Stimulated activated CD4-positive, alpha-beta T cell treated with anti-CD3 and anti-CD28 coated beads, Interleukin-15, amount 100 ng/mL, for 1 hour (primary cell): ENCODE measurements at regions not wholly inside any gene's neighbourhood (a gene's known extent, or its start where the extent isn't known, plus 50 kb on each side); places are given as distances from the start of the nearest gene placed in this dataset.

ENCODE experiments used
- DNase-seq, 2 donors: peaks; one replicate each; pipeline ENCODE4 v3.0.0-alpha.2; 2020; ENCODE audit warnings: low read depth in 1 of 2, low spot score in 1 of 2

GRCh38 chr1:60388092-60388987 lies 314.8 kb upstream of the C1orf87 start:
- no peak for DNase-seq

DNA sequence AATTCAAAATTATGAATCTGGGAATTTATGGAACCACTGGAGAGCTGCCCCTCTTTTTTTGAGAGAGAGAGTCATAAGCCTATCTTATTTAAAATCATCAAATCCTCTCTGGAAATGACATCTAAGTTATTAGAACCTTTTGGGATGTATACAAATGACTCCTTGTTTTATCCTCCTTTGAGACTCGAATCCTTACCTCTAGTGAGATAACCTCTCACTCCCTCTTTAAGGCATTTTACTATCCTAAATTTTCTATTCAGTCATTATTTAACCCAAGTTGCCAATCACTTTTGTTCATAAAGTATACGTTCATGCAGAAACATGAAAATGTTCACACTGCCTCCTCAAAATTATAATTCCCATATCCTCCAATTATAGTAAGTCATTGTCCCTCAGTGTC lies 313.6 kb upstream of the C1orf87 start:
- no peak for DNase-seq

DNA sequence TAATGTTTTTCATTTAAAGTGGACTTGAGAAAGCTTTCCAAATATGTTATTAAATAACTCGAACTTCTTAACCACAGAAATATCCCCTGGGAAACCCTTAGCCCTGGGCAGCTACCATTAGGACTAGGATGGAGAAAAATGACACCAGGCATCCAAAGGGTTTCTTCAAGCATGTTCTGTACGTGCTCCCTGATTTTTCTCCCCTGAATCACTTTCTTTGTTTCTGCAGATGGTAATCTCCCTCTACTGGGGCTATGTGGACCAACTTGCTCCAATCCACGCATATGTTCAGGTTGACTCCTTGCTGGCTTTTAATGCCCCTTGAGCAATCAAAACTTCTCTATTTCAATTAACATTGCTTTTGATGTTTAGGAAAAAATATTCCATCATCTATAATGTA lies 312.7 kb upstream of the C1orf87 start:
- DNase-seq: no peak

GRCh38 chr1:60376196-60376595 lies 302.6 kb upstream of the C1orf87 start:
- no peak for DNase-seq

GRCh38 chr1:60374537-60374936 lies 301.0 kb upstream of the C1orf87 start:
- no peak for DNase-seq

- DNase-seq: no peak
These were observed 294.0 kb upstream of the C1orf87 start for GRCh38 chr1:60367532-60367931.

DNA sequence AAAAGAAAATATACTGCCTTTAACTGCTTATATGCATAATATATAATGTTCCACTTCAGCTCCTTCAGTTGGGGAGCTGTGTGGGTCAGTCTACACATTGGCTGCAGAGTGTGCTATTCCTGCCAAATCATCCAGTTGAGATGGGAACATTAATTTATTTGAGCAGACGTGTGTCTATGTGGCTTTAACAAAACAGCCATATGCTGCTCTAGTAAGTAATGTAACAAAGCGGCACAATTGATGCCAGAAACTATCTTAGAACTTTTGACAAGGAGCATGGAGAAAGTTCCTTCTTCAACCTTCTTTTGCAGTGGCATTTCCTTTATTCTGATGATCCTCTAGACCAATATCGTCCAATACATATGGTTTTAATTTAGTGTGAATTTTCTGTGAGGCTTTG lies 285.9 kb upstream of the C1orf87 start:
- DNase-seq: no peak

- no peak for DNase-seq
These were observed 277.0 kb upstream of the C1orf87 start for GRCh38 chr1:60350531-60350930.

DNA sequence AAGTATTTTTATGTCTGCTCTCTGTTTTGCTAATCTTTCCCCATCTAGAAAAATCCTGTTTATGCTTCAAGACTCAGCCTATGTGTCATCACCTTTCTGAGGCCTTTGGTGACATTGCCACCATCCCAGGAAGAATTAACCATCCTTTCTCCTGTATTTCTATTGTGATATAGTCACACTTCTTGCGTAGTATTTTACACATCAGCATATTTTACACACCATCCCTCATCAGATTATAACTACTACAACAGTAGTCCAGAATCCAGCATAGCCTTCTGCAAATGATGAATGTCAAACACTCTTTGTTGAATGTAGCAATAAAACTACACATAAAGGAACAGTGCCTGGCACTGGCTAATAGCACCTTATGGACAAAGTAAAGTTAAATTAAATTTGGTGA lies 275.3 kb upstream of the C1orf87 start:
- DNase-seq: no peak

- no peak for DNase-seq
These were observed 272.1 kb upstream of the C1orf87 start for GRCh38 chr1:60345621-60346020.

- no peak for DNase-seq
These were observed 271.5 kb upstream of the C1orf87 start for GRCh38 chr1:60345049-60345448.

GRCh38 chr1:60343736-60344135 lies 270.2 kb upstream of the C1orf87 start:
- no peak for DNase-seq

- no peak for DNase-seq
These were observed 269.0 kb upstream of the C1orf87 start for GRCh38 chr1:60342569-60342968.

DNA sequence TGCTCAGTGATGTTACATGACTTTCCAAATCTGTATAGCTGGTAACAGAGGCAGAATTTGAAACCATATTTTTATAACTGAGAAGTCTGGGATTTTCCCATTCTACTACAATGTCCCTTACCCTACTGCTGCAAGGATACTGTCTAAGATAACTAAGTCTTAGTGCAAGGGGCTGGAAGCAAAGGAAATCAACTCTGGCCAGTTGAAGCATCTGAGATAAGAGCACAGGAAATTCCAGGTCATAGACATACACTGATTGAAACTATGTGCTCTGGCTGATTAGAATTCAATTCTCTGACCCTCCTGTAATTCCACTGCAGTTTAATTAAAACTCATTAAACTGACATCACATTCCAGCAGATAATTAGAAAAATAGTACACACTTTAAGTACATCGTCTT lies 267.7 kb upstream of the C1orf87 start:
- DNase-seq: no peak

DNA sequence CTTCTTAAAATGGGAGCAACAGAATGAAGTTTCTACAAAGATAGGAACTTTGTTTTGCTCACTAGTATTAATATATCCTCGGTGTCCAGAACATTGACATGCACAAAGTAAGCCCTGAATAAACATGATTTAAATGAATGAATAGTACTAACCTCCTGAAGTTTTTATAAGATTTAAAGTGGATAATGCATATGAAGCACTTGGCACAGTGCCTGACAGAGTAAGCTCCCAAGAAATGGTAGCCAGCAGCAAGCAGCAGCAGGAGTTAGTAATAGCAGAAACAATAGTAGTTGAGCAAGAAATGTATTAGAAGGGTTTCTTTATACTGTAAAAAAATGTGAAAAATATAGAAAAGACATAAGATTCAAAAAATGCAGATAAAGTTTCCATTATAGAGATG lies 258.1 kb upstream of the C1orf87 start:
- no peak for DNase-seq

- no peak for DNase-seq
These were observed 256.1 kb upstream of the C1orf87 start for GRCh38 chr1:60329651-60330050.

GRCh38 chr1:60311838-60312237 lies 238.3 kb upstream of the C1orf87 start:
- no peak for DNase-seq

GRCh38 chr1:60299581-60299980 lies 226.0 kb upstream of the C1orf87 start:
- DNase-seq: no peak

DNA sequence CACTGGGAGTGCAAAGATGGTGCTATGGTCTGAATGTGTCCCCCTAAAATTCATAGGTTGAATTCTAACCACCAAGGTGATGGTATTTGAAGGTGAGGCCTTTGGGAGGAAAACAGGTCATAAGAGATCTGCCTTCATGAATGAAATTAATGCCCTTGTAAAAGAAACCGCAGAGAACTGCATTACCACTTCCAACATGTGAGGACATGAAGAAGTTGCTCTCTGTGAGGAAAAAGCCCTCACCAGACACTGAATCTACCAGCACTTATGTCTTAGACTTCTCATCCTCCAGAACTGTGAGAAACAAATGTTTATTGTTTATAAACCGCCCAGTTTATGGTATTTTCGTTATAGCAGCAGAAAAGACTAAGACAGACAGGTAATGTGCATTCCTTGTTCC lies 224.7 kb upstream of the C1orf87 start:
- DNase-seq: no peak

DNA sequence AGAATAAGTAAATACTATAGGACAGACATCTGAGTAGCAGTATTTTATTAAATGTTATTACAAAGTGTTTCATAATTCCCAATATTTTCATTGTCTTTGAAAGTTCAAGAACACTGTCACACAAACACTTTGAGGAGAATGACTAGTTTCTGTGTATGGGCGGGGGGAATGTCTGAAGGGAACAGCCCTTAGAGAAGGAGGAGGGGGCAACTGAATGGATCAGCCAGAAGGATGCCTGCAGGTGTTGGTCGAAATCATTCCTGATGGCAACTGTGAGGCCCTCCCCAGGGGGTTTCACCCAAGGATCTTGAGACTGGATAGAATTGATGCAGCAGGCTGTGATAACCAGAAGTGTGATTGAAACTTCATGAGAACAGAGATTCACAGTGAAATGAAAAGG lies 223.2 kb upstream of the C1orf87 start:
- DNase-seq: no peak

DNA sequence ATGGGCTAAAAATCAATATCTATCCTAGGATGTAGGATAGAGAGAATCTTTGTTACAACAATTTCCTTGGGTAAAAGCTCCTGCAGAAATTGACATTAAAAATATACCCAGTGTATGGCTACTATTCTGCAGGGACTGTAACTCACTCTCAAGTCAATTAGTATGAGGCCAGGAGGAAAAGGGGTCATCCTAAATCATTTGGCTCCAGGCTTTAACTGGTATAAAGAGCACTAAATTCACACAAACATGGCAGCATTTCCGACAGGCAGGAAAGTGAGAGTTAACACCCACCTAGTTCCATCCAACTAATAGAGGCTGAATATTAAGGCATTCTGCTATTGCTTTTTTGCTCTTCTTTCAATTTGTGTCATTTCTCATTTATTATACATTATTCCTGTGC lies 218.6 kb upstream of the C1orf87 start:
- DNase-seq: no peak

- no peak for DNase-seq
These were observed 216.8 kb upstream of the C1orf87 start for GRCh38 chr1:60290393-60290792.

GRCh38 chr1:60287536-60287935 lies 214.0 kb upstream of the C1orf87 start:
- DNase-seq: no peak
